GM23338 (cell line): ENCODE measurements at regions not wholly inside any gene's neighbourhood (a gene's known extent, or its start where the extent isn't known, plus 50 kb on each side); places are given as distances from the start of the nearest gene placed in this dataset.

Source experiments
- ATAC-seq: fragments of 200-7000 bp; cut with Tn5 transposase; 3 replicates; pipeline ENCODE4 v1.9.1; 2020
- DNase-seq: peaks from one replicate; pipeline ENCODE4 v3.0.0-alpha.2; 2015; ENCODE audit warnings: low spot score
- H2AFZ ChIP-seq: fragments of 200-600 bp; sonication (generic); 2 replicates; pipeline ENCODE4 v1.8.0; 2016; ENCODE audit warnings: antibody characterized with exemption, mild to moderate bottlenecking, moderate library complexity
- H3F3A ChIP-seq: fragments of 200-600 bp; sonication (generic); replicated peaks from 2 replicates; pipeline ENCODE4 v1.8.0; 2017; ENCODE audit warnings: antibody characterized with exemption, mixed run types, low read depth
- H3K27ac ChIP-seq: fragments of 200-600 bp; sonication (generic); 2 replicates; pipeline ENCODE4 v1.6.1; 2016; ENCODE audit warnings: low read depth
- H3K27me3 ChIP-seq: fragments of 200-600 bp; sonication (generic); 2 replicates; pipeline ENCODE4 v1.8.0; 2016; ENCODE audit warnings: mild to moderate bottlenecking, mixed run types, moderate library complexity; ENCODE audit not compliant: insufficient read depth
- H3K36me3 ChIP-seq: fragments of 200-600 bp; sonication (generic); 2 replicates; pipeline ENCODE4 v1.8.0; 2016; ENCODE audit warnings: mild to moderate bottlenecking; ENCODE audit not compliant: insufficient read depth
- H3K4me1 ChIP-seq: fragments of 200-600 bp; sonication (generic); 2 replicates; pipeline ENCODE4 v1.8.0; 2016; ENCODE audit warnings: mild to moderate bottlenecking, moderate library complexity; ENCODE audit not compliant: insufficient read depth
- H3K4me2 ChIP-seq: fragments of 200-600 bp; sonication (generic); 2 replicates; pipeline ENCODE4 v1.7.1; 2017; ENCODE audit warnings: mixed run types
- H3K4me3 ChIP-seq: fragments of 200-600 bp; sonication (generic); 2 replicates; pipeline ENCODE4 v1.6.1; 2016; ENCODE audit warnings: mixed run types
- H3K79me2 ChIP-seq: fragments of 200-600 bp; sonication (generic); replicated peaks from 2 replicates; pipeline ENCODE4 v1.8.0; 2017; ENCODE audit warnings: mild to moderate bottlenecking; ENCODE audit not compliant: insufficient read depth
- H3K9me2 ChIP-seq: fragments of 200-600 bp; sonication (generic); 2 replicates; pipeline ENCODE4 v1.8.0; 2017; ENCODE audit not compliant: insufficient read depth
- H4K20me1 ChIP-seq: fragments of 200-600 bp; sonication (generic); replicated peaks from 2 replicates; pipeline ENCODE4 v1.8.0; 2017; ENCODE audit warnings: mild to moderate bottlenecking; ENCODE audit not compliant: insufficient read depth
- H3K27ac Mint-ChIP-seq: 2 replicates; pipeline ENCODE4 v1.8.0; 2020; ENCODE audit warnings: inconsistent platforms, mild to moderate bottlenecking, moderate library complexity, mixed read lengths
- H3K27me3 Mint-ChIP-seq: 3 replicates; pipeline ENCODE4 v1.8.0; 2022; ENCODE audit warnings: low read depth, mild to moderate bottlenecking, moderate library complexity, mixed read lengths, inconsistent platforms; ENCODE audit not compliant: insufficient read depth, poor library complexity
- H3K36me3 Mint-ChIP-seq: 3 replicates; pipeline ENCODE4 v1.8.0; 2021; ENCODE audit warnings: low read depth, mild to moderate bottlenecking, inconsistent platforms, moderate library complexity, mixed read lengths
- H3K4me1 Mint-ChIP-seq: 3 replicates; pipeline ENCODE4 v1.8.0; 2020; ENCODE audit warnings: mild to moderate bottlenecking, inconsistent platforms, mixed read lengths
- H3K4me3 Mint-ChIP-seq: 3 replicates; pipeline ENCODE4 v1.8.0; 2021; ENCODE audit warnings: moderate library complexity, mild to moderate bottlenecking, inconsistent platforms, mixed read lengths
- H3K9me3 Mint-ChIP-seq: 3 replicates; pipeline ENCODE4 v1.8.0; 2020; ENCODE audit warnings: moderate library complexity, mild to moderate bottlenecking, inconsistent platforms, mixed read lengths
- CREB1 ChIP-seq: fragments of 250-450 bp; sonication (Bioruptor Pico); IDR thresholded peaks from 2 replicates; pipeline ENCODE4 v1.5.0; 2020; ENCODE audit warnings: low read depth, mild to moderate bottlenecking, moderate library complexity
- EZH2 ChIP-seq: fragments of 200-600 bp; sonication (generic); IDR thresholded peaks from one replicate; pipeline ENCODE4 v1.8.0; 2017; ENCODE audit warnings: antibody characterized with exemption, mild to moderate bottlenecking, low read depth; ENCODE audit not compliant: unreplicated experiment
- EZH2phosphoT487 ChIP-seq: fragments of 200-600 bp; sonication (generic); IDR thresholded peaks from one replicate; pipeline ENCODE4 v1.8.1; 2018; ENCODE audit warnings: antibody characterized with exemption; ENCODE audit not compliant: unreplicated experiment
- JUNB ChIP-seq: IDR thresholded peaks from one replicate; pipeline ENCODE4 v1.6.1; 2016; ENCODE audit warnings: antibody characterized with exemption; ENCODE audit not compliant: unreplicated experiment
- NANOG ChIP-seq: IDR thresholded peaks from 2 replicates; pipeline ENCODE4 v1.6.1; 2016; ENCODE audit warnings: antibody characterized with exemption, borderline replicate concordance
- POLR2AphosphoS5 ChIP-seq: IDR thresholded peaks from 2 replicates; pipeline ENCODE4 v1.6.1; 2016; ENCODE audit warnings: antibody characterized with exemption, low read depth
- STAT1 ChIP-seq: IDR thresholded peaks from one replicate; pipeline ENCODE4 v1.6.1; 2016; ENCODE audit warnings: antibody characterized with exemption; ENCODE audit not compliant: unreplicated experiment
- ZNF114 ChIP-seq: fragments of 250-450 bp; sonication (Bioruptor Pico); IDR thresholded peaks from 2 replicates; pipeline ENCODE4 v1.5.0; 2020; ENCODE audit warnings: mild to moderate bottlenecking, moderate library complexity
- ZNF331 ChIP-seq: fragments of 250-450 bp; sonication (Bioruptor Pico); IDR thresholded peaks from 2 replicates; pipeline ENCODE4 v1.5.0; 2020; ENCODE audit warnings: low read depth, mild to moderate bottlenecking, moderate library complexity
- TF ChIP-seq, protein P1 (sequence below): IDR thresholded peaks from one replicate; pipeline ENCODE4 v1.6.1; 2018; ENCODE audit warnings: antibody characterized with exemption; ENCODE audit not compliant: unreplicated experiment
- TF ChIP-seq, protein P2 (sequence below): IDR thresholded peaks from 2 replicates; pipeline ENCODE4 v1.6.1; 2016; ENCODE audit warnings: antibody characterized with exemption

DNA sequence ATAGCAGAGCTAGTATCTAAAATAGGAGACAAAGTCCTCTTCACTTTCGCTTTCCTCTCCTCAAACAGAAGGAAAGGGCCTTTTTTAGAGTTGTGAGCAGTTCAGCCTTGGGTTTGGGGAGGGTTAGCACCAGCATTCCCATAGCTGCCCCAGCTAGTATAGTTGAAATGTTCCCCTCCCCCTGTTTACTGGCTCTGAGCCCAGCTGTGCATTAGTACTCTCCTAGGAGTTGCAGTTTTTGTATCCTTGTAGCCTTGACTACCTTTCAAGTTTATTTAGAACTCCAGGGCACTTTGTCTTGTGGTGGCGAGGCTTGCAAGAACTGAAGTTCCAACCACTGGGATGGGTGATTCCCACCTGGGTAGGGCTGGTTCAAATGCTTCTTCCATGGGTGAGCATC lies 245.1 kb upstream of the NAALADL2 start (continued):
- TF ChIP-seq ZNF114 (CRISPR knock-in tag) (no peak), EZH2phosphoT487 (no peak), EZH2 (no peak), POLR2AphosphoS5 (no peak), CREB1 (CRISPR knock-in tag) (no peak), JUNB (no peak)
- TF ChIP-seq, protein P1, sequence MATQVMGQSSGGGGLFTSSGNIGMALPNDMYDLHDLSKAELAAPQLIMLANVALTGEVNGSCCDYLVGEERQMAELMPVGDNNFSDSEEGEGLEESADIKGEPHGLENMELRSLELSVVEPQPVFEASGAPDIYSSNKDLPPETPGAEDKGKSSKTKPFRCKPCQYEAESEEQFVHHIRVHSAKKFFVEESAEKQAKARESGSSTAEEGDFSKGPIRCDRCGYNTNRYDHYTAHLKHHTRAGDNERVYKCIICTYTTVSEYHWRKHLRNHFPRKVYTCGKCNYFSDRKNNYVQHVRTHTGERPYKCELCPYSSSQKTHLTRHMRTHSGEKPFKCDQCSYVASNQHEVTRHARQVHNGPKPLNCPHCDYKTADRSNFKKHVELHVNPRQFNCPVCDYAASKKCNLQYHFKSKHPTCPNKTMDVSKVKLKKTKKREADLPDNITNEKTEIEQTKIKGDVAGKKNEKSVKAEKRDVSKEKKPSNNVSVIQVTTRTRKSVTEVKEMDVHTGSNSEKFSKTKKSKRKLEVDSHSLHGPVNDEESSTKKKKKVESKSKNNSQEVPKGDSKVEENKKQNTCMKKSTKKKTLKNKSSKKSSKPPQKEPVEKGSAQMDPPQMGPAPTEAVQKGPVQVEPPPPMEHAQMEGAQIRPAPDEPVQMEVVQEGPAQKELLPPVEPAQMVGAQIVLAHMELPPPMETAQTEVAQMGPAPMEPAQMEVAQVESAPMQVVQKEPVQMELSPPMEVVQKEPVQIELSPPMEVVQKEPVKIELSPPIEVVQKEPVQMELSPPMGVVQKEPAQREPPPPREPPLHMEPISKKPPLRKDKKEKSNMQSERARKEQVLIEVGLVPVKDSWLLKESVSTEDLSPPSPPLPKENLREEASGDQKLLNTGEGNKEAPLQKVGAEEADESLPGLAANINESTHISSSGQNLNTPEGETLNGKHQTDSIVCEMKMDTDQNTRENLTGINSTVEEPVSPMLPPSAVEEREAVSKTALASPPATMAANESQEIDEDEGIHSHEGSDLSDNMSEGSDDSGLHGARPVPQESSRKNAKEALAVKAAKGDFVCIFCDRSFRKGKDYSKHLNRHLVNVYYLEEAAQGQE, result no peak
- TF ChIP-seq, protein P2, sequence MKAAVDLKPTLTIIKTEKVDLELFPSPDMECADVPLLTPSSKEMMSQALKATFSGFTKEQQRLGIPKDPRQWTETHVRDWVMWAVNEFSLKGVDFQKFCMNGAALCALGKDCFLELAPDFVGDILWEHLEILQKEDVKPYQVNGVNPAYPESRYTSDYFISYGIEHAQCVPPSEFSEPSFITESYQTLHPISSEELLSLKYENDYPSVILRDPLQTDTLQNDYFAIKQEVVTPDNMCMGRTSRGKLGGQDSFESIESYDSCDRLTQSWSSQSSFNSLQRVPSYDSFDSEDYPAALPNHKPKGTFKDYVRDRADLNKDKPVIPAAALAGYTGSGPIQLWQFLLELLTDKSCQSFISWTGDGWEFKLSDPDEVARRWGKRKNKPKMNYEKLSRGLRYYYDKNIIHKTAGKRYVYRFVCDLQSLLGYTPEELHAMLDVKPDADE, result no peak

GRCh38 chr3:174618368-174619080 lies 240.6 kb upstream of the NAALADL2 start:
- no peaks in the 10 kb centered on the region for H3K79me2 ChIP-seq
- Mint-ChIP-seq H3K27ac (no peak overlapping the region), H3K9me3 (no peaks in the 10 kb centered on the region), H3K36me3 (no peaks in the 10 kb centered on the region), H3K4me1 (peaks cover 5% of the 10 kb centered on the region; the same call in 2 of the 3 replicates), H3K4me3 (no peak overlapping the region), H3K27me3 (no peaks in the 10 kb centered on the region)
- DNase-seq (no peak), ATAC-seq (no peak)
- H3F3A ChIP-seq, result no peaks in the 10 kb centered on the region
- H4K20me1 ChIP-seq, result no peaks in the 10 kb centered on the region
- no peaks in the 10 kb centered on the region for H3K27me3 ChIP-seq
- no peaks in the 10 kb centered on the region for H3K36me3 ChIP-seq
- no peak overlapping the region for H3K4me3 ChIP-seq
- H3K4me1 ChIP-seq, result no peaks in the 10 kb centered on the region
- H3K9me2 ChIP-seq, result no peaks in the 10 kb centered on the region
- no peak overlapping the region for H3K4me2 ChIP-seq
- H3K27ac ChIP-seq, result no peak overlapping the region
- H2AFZ ChIP-seq, result no peak overlapping the region
- TF ChIP-seq STAT1 (no peak), JUNB (no peak), ZNF114 (CRISPR knock-in tag) (no peak), CREB1 (CRISPR knock-in tag) (no peak), ZNF331 (CRISPR knock-in tag) (no peak), EZH2 (no peak), POLR2AphosphoS5 (no peak), EZH2phosphoT487 (no peak), NANOG (no peak)
- TF ChIP-seq, protein P1, result no peak
- TF ChIP-seq, protein P2, result no peak
